ENCODE measurements at regions not wholly inside any gene's neighbourhood (a gene's known extent, or its start where the extent isn't known, plus 50 kb on each side); places are given as distances from the start of the nearest gene placed in this dataset.

DNA sequence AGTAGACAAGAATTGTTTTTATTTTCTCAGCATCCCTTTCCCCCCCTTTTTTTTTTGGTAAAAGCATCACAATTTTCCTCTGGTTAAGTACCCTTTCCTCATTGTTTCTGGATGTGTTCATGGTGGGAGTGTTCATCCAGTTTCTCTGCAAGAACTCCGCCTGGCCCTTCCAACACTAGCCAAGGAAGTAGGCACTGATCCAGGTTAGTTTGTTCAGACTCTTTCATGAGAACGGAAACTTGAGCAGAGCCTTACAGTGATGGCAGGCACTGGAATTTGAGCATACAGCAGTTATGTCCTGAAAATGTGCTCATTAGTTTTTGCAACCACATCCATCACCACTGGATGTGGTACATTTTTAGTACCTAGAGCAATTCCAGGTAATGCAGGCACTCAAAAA lies 336.1 kb upstream of the BOD1L1 start:
- H3K27me3 ChIP-seq, result no peaks in the 10 kb centered on the region
- no peak for TF ChIP-seq POLR2A (IDR thresholded peaks at IDR 0.05)
- no peaks in the 10 kb centered on the region for H3K9me3 ChIP-seq
- in situ Hi-C loops (cut with MboI; ENCODE audit: low sequenced_read_pairs in 4 of 4) (no loop called here), intact Hi-C loops (cut with DNase I; ENCODE audit: low total_unique reads) (no loop called here)
- H3K4me1 ChIP-seq, result no peaks in the 10 kb centered on the region
- DNase-seq (no peak), ATAC-seq (no peak)
- no peak overlapping the region for H3K4me3 ChIP-seq
- H3K27ac ChIP-seq, result no peak overlapping the region
- H3K36me3 ChIP-seq, result no peaks in the 10 kb centered on the region

DNA sequence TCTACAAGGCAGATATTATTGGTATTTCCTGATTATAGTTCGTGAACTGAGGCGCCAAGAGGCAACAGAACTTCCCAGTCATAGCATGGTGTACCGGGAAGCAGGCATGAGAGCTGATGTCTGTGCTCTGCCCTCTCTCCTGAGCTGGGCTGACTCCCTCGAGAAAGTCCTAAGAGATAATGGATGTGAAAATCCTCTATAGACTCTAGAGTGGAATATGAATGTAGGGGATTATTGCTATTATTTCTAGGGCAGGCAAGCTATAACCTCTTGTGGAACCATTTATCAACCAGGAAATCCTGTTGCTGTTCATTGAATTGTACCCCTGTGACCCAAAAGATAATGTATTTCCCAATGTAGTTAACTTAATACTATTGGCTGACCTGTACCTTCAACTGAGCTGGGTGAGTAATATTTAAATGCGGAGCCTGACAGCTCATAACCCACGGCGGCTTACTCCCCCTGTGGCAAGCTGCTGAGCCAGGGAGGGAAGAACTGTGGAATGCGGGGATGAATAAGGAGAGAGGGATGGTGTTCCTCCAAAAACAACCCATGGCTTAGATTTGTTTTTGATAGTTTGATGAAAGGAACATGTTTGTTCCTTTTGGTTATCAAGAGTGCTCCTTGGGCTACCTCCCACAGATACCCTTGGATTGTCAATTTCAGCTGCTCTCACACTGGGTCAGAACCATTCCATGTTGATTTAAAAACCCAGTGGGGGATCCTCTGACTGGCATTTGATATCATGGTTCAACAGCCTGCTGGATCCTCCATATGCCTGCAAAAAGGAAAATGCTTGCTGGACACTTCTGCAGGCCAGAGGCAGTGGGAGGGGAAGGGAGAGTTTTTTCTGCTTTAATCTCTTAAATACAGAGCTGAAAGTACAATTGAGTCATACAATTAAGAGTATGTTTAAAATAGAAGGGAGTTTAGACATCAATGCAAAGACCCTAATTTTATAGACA lies 339.0 kb upstream of the BOD1L1 start:
- no peaks in the 10 kb centered on the region for H3K9me3 ChIP-seq
- DNase-seq, result no peak
- H3K36me3 ChIP-seq, result no peaks in the 10 kb centered on the region
- no peak overlapping the region for H3K4me3 ChIP-seq
- H3K4me1 ChIP-seq, result no peaks in the 10 kb centered on the region
- TF ChIP-seq, protein P1, sequence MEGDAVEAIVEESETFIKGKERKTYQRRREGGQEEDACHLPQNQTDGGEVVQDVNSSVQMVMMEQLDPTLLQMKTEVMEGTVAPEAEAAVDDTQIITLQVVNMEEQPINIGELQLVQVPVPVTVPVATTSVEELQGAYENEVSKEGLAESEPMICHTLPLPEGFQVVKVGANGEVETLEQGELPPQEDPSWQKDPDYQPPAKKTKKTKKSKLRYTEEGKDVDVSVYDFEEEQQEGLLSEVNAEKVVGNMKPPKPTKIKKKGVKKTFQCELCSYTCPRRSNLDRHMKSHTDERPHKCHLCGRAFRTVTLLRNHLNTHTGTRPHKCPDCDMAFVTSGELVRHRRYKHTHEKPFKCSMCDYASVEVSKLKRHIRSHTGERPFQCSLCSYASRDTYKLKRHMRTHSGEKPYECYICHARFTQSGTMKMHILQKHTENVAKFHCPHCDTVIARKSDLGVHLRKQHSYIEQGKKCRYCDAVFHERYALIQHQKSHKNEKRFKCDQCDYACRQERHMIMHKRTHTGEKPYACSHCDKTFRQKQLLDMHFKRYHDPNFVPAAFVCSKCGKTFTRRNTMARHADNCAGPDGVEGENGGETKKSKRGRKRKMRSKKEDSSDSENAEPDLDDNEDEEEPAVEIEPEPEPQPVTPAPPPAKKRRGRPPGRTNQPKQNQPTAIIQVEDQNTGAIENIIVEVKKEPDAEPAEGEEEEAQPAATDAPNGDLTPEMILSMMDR (IDR thresholded peaks at IDR 0.05 in 4 of 5, conservative IDR thresholded peaks at IDR 0.05 in 1 of 5), result no peak
- no peak for TF ChIP-seq POLR2A (IDR thresholded peaks at IDR 0.05)
- in situ Hi-C loops (cut with MboI; ENCODE audit: low sequenced_read_pairs in 4 of 4), result no loop called here
- no peak overlapping the region for H3K27ac ChIP-seq
- ATAC-seq, result no peak
- intact Hi-C loops (cut with DNase I; ENCODE audit: low total_unique reads), result no loop called here
- no peaks in the 10 kb centered on the region for H3K27me3 ChIP-seq

DNA sequence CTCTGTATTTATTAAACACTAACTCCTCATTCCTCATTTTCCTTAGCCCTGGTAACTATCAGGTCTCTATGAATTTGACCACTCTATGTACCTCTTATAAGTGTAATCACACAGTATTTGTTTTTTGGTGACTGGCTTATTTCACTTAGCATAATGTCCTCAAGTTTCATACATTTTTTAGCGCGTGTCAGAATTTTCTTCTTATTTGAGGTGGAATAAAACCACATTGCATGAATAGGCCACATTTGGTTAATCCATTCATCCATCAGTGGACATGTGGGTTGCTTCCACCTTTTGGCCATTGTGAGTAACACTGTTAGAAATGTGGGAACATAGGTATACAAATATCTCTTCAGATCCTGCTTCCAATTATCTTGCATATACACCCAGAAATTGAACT lies 341.2 kb upstream of the BOD1L1 start:
- Histone ChIP-seq H3K27ac (no peak overlapping the region), H3K4me3 (no peak overlapping the region), H3K36me3 (no peaks in the 10 kb centered on the region), H3K27me3 (no peaks in the 10 kb centered on the region), H3K9me3 (no peaks in the 10 kb centered on the region), H3K4me1 (no peaks in the 10 kb centered on the region)
- in situ Hi-C loops (cut with MboI; ENCODE audit: low sequenced_read_pairs in 4 of 4), result no loop called here
- TF ChIP-seq POLR2A (IDR thresholded peaks at IDR 0.05), result no peak
- TF ChIP-seq, protein P1 (IDR thresholded peaks at IDR 0.05 in 4 of 5, conservative IDR thresholded peaks at IDR 0.05 in 1 of 5), result no peak
- intact Hi-C loops (cut with DNase I; ENCODE audit: low total_unique reads), result no loop called here
- DNase-seq (no peak), ATAC-seq (no peak)

DNA sequence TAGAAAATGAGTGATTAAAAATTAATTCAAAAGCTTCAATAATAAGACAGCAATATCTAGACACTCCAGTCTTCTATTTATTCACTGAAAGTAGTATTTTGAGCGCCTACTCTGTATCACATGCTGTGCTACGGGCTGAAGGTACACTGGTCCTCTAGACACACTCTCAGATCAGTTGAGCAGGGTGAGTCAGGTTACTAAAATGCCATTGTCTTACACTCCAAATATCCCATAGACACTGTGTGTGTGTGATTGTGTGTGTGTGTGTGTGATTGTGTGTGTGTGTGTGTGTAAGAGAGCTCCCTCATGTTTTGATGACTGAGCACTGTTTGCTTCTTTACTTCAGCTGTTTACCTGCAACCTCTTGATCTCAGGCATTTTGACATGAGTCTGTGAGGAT lies 342.8 kb upstream of the BOD1L1 start:
- H3K36me3 ChIP-seq, result no peaks in the 10 kb centered on the region
- in situ Hi-C loops (cut with MboI; ENCODE audit: low sequenced_read_pairs in 4 of 4) (no loop called here), intact Hi-C loops (cut with DNase I; ENCODE audit: low total_unique reads) (no loop called here)
- H3K4me3 ChIP-seq, result no peak overlapping the region
- ATAC-seq, result no peak
- H3K27ac ChIP-seq, result no peak overlapping the region
- no peaks in the 10 kb centered on the region for H3K4me1 ChIP-seq
- no peaks in the 10 kb centered on the region for H3K27me3 ChIP-seq
- no peak for TF ChIP-seq POLR2A (IDR thresholded peaks at IDR 0.05)
- TF ChIP-seq, protein P1 (IDR thresholded peaks at IDR 0.05 in 4 of 5, conservative IDR thresholded peaks at IDR 0.05 in 1 of 5), result no peak
- no peaks in the 10 kb centered on the region for H3K9me3 ChIP-seq
- DNase-seq, result no peak

DNA sequence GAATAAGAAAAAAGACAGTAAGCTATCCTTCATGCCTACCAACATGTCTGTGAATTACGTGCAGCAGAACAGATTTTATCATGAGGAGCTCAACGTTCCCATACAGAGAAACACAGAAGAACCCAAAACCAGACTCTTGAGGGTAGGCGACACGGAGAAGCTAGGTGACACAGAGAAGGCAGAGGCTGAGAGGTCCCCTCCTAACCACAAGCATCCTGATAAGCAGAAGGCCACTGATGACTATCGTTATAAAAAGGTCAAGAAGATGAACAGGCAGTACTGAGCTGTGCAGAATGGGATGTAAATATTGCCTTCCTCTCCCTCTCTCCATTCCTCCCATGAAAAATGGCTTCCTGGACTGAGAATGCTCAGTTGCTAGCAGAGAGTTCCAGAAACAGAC lies 350.2 kb upstream of the BOD1L1 start:
- intact Hi-C loops (cut with DNase I; ENCODE audit: low total_unique reads), result no loop called here
- no peaks in the 10 kb centered on the region for H3K9me3 ChIP-seq
- DNase-seq (no peak), ATAC-seq (no peak)
- in situ Hi-C loops (cut with MboI; ENCODE audit: low sequenced_read_pairs in 4 of 4), result no loop called here
- H3K4me3 ChIP-seq, result no peak overlapping the region
- no peaks in the 10 kb centered on the region for H3K36me3 ChIP-seq
- H3K27me3 ChIP-seq, result no peaks in the 10 kb centered on the region
- H3K27ac ChIP-seq, result no peak overlapping the region
- TF ChIP-seq, protein P1 (IDR thresholded peaks at IDR 0.05 in 4 of 5, conservative IDR thresholded peaks at IDR 0.05 in 1 of 5), result no peak
- no peak for TF ChIP-seq POLR2A (IDR thresholded peaks at IDR 0.05)
- no peaks in the 10 kb centered on the region for H3K4me1 ChIP-seq

Data from gastrocnemius medialis (tissue), 4 donors.